H9 (cell line): ENCODE measurements at regions not wholly inside any gene's neighbourhood (a gene's known extent, or its start where the extent isn't known, plus 50 kb on each side); places are given as distances from the start of the nearest gene placed in this dataset.

Experiments used
- DNase-seq: peaks from one replicate; pipeline ENCODE4 v3.0.0-alpha.2; 2017
- H2AFZ ChIP-seq: one replicate; pipeline ENCODE4 v1.6.1; 2013; ENCODE audit warnings: mild to moderate bottlenecking, low read length, control low read depth, moderate library complexity
- H2AK5ac ChIP-seq: 2 replicates; pipeline ENCODE4 v1.6.1; 2013; ENCODE audit warnings: low read length, control low read depth, mixed read lengths; ENCODE audit not compliant: insufficient read length
- H2BK120ac ChIP-seq: one replicate; pipeline ENCODE4 v1.6.1; 2013; ENCODE audit warnings: low read depth, mild to moderate bottlenecking, low read length, control low read depth, inconsistent platforms; ENCODE audit not compliant: poor library complexity, severe bottlenecking
- H2BK12ac ChIP-seq: 2 replicates; pipeline ENCODE4 v1.6.1; 2013; ENCODE audit warnings: low read length, control low read depth, mixed read lengths, low read depth; ENCODE audit not compliant: insufficient read length
- H2BK15ac ChIP-seq: 2 replicates; pipeline ENCODE4 v1.6.1; 2013; ENCODE audit warnings: low read depth, low read length, control low read depth
- H2BK20ac ChIP-seq: one replicate; pipeline ENCODE4 v1.6.1; 2013; ENCODE audit warnings: low read depth, mild to moderate bottlenecking, low read length, control low read depth, inconsistent platforms; ENCODE audit not compliant: poor library complexity, severe bottlenecking
- H2BK5ac ChIP-seq: 2 replicates; pipeline ENCODE4 v1.6.1; 2013; ENCODE audit warnings: low read length, control low read depth, mixed read lengths; ENCODE audit not compliant: insufficient read length
- H3K14ac ChIP-seq: 2 replicates; pipeline ENCODE4 v1.6.1; 2013; ENCODE audit warnings: low read length, control low read depth; ENCODE audit not compliant: insufficient read depth
- H3K18ac ChIP-seq: 2 replicates; pipeline ENCODE4 v1.6.1; 2013; ENCODE audit warnings: low read depth, mild to moderate bottlenecking, mixed read lengths, low read length, control low read depth; ENCODE audit not compliant: insufficient read length
- H3K23ac ChIP-seq: 2 replicates; pipeline ENCODE4 v1.6.1; 2013; ENCODE audit warnings: low read length, control low read depth, mixed read lengths, low read depth; ENCODE audit not compliant: insufficient read length
- H3K23me2 ChIP-seq: 2 replicates; pipeline ENCODE4 v1.6.1; 2013; ENCODE audit warnings: low read depth, mild to moderate bottlenecking, mixed read lengths, low read length, control low read depth; ENCODE audit not compliant: insufficient read length, poor library complexity, severe bottlenecking
- H3K27ac ChIP-seq: 2 replicates; pipeline ENCODE4 v1.5.1; 2013; ENCODE audit warnings: low read length, control low read depth, mixed read lengths, low read depth; ENCODE audit not compliant: insufficient read length
- H3K27me3 ChIP-seq: 2 replicates; pipeline ENCODE4 v1.6.1; 2013; ENCODE audit warnings: low read length, control low read depth, inconsistent platforms; ENCODE audit not compliant: insufficient read depth
- H3K4ac ChIP-seq: 2 replicates; pipeline ENCODE4 v1.6.1; 2013; ENCODE audit warnings: low read depth, mild to moderate bottlenecking, control low read depth, inconsistent platforms, low read length, moderate library complexity
- H3K4me1 ChIP-seq: 2 replicates; pipeline ENCODE4 v1.6.1; 2013; ENCODE audit warnings: low read length, control low read depth, inconsistent platforms; ENCODE audit not compliant: insufficient read depth
- H3K4me2 ChIP-seq: 2 replicates; pipeline ENCODE4 v1.6.1; 2013; ENCODE audit warnings: low read length, control low read depth, mixed read lengths; ENCODE audit not compliant: insufficient read length, insufficient read depth
- H3K56ac ChIP-seq: 2 replicates; pipeline ENCODE4 v1.6.1; 2013; ENCODE audit warnings: low read depth, mild to moderate bottlenecking, mixed read lengths, low read length, control low read depth; ENCODE audit not compliant: insufficient read length
- H3K79me1 ChIP-seq: 2 replicates; pipeline ENCODE4 v1.6.1; 2013; ENCODE audit warnings: low read depth, mild to moderate bottlenecking, moderate library complexity, low read length, control low read depth, inconsistent platforms; ENCODE audit not compliant: insufficient read depth, poor library complexity, severe bottlenecking
- H3K79me2 ChIP-seq: 2 replicates; pipeline ENCODE4 v1.6.1; 2013; ENCODE audit warnings: low read length, control low read depth, inconsistent platforms; ENCODE audit not compliant: insufficient read depth
- H3K9ac ChIP-seq: 2 replicates; pipeline ENCODE4 v1.6.1; 2013; ENCODE audit warnings: low read length, control low read depth, mixed read lengths; ENCODE audit not compliant: insufficient read length; ENCODE audit errors: extremely low read depth
- H3K9me3 ChIP-seq: one replicate; pipeline ENCODE4 v1.6.1; 2013; ENCODE audit warnings: low read depth, low read length, inconsistent platforms; ENCODE audit not compliant: control insufficient read depth
- H3T11ph ChIP-seq: one replicate; pipeline ENCODE4 v1.6.1; 2013; ENCODE audit warnings: mild to moderate bottlenecking, low read length, control low read depth, inconsistent platforms
- H4K20me1 ChIP-seq: one replicate; pipeline ENCODE4 v1.6.1; 2013; ENCODE audit not compliant: control insufficient read depth, insufficient read length, insufficient read depth
- H4K5ac ChIP-seq: 2 replicates; pipeline ENCODE4 v1.6.1; 2013; ENCODE audit warnings: low read depth, mild to moderate bottlenecking, mixed read lengths, low read length, control low read depth; ENCODE audit not compliant: insufficient read length
- H4K8ac ChIP-seq: replicated peaks from 2 replicates; pipeline ENCODE4 v1.6.1; 2013; ENCODE audit warnings: low read length, control low read depth, mixed read lengths, low read depth; ENCODE audit not compliant: insufficient read length
- H4K91ac ChIP-seq: 2 replicates; pipeline ENCODE4 v1.6.1; 2013; ENCODE audit warnings: low read depth, mild to moderate bottlenecking, moderate library complexity, mixed read lengths, low read length, control low read depth; ENCODE audit not compliant: insufficient read length
- H3K27ac Mint-ChIP-seq, 3 experiments: 2 replicates in 2 of 3; 3 replicates in 1 of 3; pipeline ENCODE4 v1.8.0; 2020 to 2021; ENCODE audit warnings: mixed read lengths in 3 of 3, mild to moderate bottlenecking in 1 of 3, moderate library complexity in 1 of 3
- H3K27me3 Mint-ChIP-seq: 2 replicates; pipeline ENCODE4 v1.8.0; 2021; ENCODE audit warnings: low read depth, mild to moderate bottlenecking, moderate library complexity, mixed read lengths
- H3K36me3 Mint-ChIP-seq, 3 experiments: 2 replicates in 2 of 3; 3 replicates in 1 of 3; pipeline ENCODE4 v1.8.0; 2020 to 2021; ENCODE audit warnings: low read depth in 3 of 3, mixed read lengths in 3 of 3; ENCODE audit not compliant: insufficient read depth in 1 of 3
- H3K4me1 Mint-ChIP-seq, 2 experiments: 2 replicates each; pipeline ENCODE4 v1.8.0; 2020; ENCODE audit warnings: mixed read lengths in 2 of 2
- H3K4me3 Mint-ChIP-seq, 2 experiments: 2 replicates in 1 of 2; 3 replicates in 1 of 2; pipeline ENCODE4 v1.8.0; 2020 to 2021; ENCODE audit warnings: mild to moderate bottlenecking in 2 of 2, mixed read lengths in 2 of 2, moderate library complexity in 1 of 2
- H3K9me3 Mint-ChIP-seq, 2 experiments: 2 replicates in 1 of 2; 3 replicates in 1 of 2; pipeline ENCODE4 v1.8.0; 2020; ENCODE audit warnings: mild to moderate bottlenecking in 2 of 2, mixed read lengths in 2 of 2, moderate library complexity in 1 of 2
- CTCF ChIP-seq: fragments of 200-600 bp; sonication (generic); conservative IDR thresholded peaks from 3 replicates; pipeline ENCODE4 v1.8.0; 2021; ENCODE audit warnings: antibody characterized with exemption, mild to moderate bottlenecking
- WGBS: extraction: QIAGEN DNeasy Blood & Tissue Kit; methylation state at CpG from one replicate; pipeline ENCODE4 v1.1.7; 2013; ENCODE audit warnings: missing lambda C conversion rate, low lambda C conversion rate, mixed read lengths; ENCODE audit not compliant: insufficient read length; ENCODE audit errors: extremely low coverage; 5-methylcytosine and 5-hydroxymethylcytosine counted together

DNA sequence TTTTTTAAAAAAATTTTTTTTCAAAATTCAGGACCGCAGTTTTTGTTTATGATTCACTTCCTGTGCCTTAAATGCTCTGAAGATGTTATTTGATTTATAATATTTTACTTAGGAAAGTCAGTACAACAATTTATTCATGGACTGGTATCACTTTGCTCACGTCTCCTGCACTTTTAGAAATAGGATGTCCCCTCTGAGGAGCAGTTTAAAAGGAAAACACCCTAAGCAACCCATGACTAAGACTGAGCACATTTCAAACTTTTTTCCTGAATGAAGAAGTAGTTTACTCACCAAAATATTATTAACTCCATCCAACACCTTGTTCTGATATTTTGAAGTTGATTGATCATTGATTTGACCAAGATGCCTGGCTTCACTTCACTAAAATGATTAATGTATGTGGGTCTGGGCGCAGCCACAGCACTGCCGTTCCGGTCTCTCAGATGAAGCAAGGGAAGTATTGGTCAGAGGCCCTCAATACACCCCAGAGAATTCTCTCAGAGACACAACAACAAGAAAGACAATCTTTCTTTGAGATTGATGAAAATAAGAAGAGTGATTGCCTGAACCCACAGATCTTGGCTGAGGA is 223.9 kb downstream of the TGFB2 start:
- H3K9ac ChIP-seq, result no peak overlapping the region
- H2BK5ac ChIP-seq, result no peak overlapping the region
- H2BK15ac ChIP-seq, result no peak overlapping the region
- H3K18ac ChIP-seq, result no peak overlapping the region
- H3K4me2 ChIP-seq, result no peak overlapping the region
- H3K27ac ChIP-seq, result no peak overlapping the region
- no peaks in the 10 kb centered on the region for H3K4me1 ChIP-seq
- H3K27me3 ChIP-seq, result no peaks in the 10 kb centered on the region
- no peak overlapping the region for H4K91ac ChIP-seq
- no peak for TF ChIP-seq CTCF
- no peak overlapping the region for H4K8ac ChIP-seq
- no peaks in the 10 kb centered on the region for H3K23me2 ChIP-seq
- no peak for DNase-seq
- Mint-ChIP-seq H3K27me3 (no peaks in the 10 kb centered on the region), H3K27ac (peak overlapping the region in 1 of 3 experiments; percentile 40; a peak in 1 of 7 replicates), H3K9me3 (no peaks in the 10 kb centered on the region), H3K36me3 (no peaks in the 10 kb centered on the region), H3K4me3 (no peak overlapping the region), H3K4me1 (peaks cover 10 to 12% of the 10 kb centered on the region in 2 experiments)
- no peaks in the 10 kb centered on the region for H3K79me1 ChIP-seq
- H3K79me2 ChIP-seq, result no peaks in the 10 kb centered on the region
- H2BK12ac ChIP-seq, result no peak overlapping the region
- H3K23ac ChIP-seq, result no peak overlapping the region
- no peaks in the 10 kb centered on the region for H3K9me3 ChIP-seq
- H2BK20ac ChIP-seq, result no peak overlapping the region
- H3K56ac ChIP-seq, result no peak overlapping the region
- no peak overlapping the region for H2BK120ac ChIP-seq
- H4K20me1 ChIP-seq, result no peaks in the 10 kb centered on the region
- no peak overlapping the region for H2AFZ ChIP-seq
- no peak overlapping the region for H3K14ac ChIP-seq
- no peak overlapping the region for H2AK5ac ChIP-seq
- H4K5ac ChIP-seq, result no peak overlapping the region
- WGBS, result no CpG with 5 or more reads among the region's 5 CpGs
- no peak overlapping the region for H3K4ac ChIP-seq
- H3T11ph ChIP-seq, result no peak overlapping the region
